GM12874 (cell line): ENCODE measurements at regions not wholly inside any gene's neighbourhood (a gene's known extent, or its start where the extent isn't known, plus 50 kb on each side); places are given as distances from the start of the nearest gene placed in this dataset.

Source experiments
- CTCF ChIP-seq: IDR thresholded peaks from 2 replicates; pipeline ENCODE4 v1.5.1; 2011; ENCODE audit warnings: low read depth, mild to moderate bottlenecking, control low read depth, low read length, moderate library complexity; ENCODE audit not compliant: insufficient read depth

- TF ChIP-seq CTCF, result no peak
These were observed 353.6 kb downstream of the TLE4 start for GRCh38 chr9:79925326-79925725.

GRCh38 chr9:79924836-79925235 lies 353.1 kb downstream of the TLE4 start:
- no peak for TF ChIP-seq CTCF

GRCh38 chr9:79917421-79917820 lies 345.7 kb downstream of the TLE4 start:
- TF ChIP-seq CTCF, result no peak

- TF ChIP-seq CTCF, result no peak
These were observed 342.1 kb downstream of the TLE4 start for GRCh38 chr9:79913867-79914266.

GRCh38 chr9:79912318-79913070 lies 340.7 kb downstream of the TLE4 start:
- TF ChIP-seq CTCF, result no peak

GRCh38 chr9:79911724-79912123 lies 340.0 kb downstream of the TLE4 start:
- no peak for TF ChIP-seq CTCF

GRCh38 chr9:79902825-79903600 lies 331.2 kb downstream of the TLE4 start:
- no peak for TF ChIP-seq CTCF
